Neutrophil (primary cell): ENCODE measurements at regions not wholly inside any gene's neighbourhood (a gene's known extent, or its start where the extent isn't known, plus 50 kb on each side); places are given as distances from the start of the nearest gene placed in this dataset.

Source experiments
- H3K27ac ChIP-seq: fragments of 200-600 bp; sonication (generic); 2 replicates; pipeline ENCODE4 v1.5.1; 2016; ENCODE audit warnings: mild to moderate bottlenecking, moderate library complexity
- H3K27me3 ChIP-seq: fragments of 200-600 bp; sonication (generic); 2 replicates; pipeline ENCODE4 v1.6.0; 2016; ENCODE audit warnings: mild to moderate bottlenecking
- H3K36me3 ChIP-seq: fragments of 200-600 bp; sonication (generic); 2 replicates; pipeline ENCODE4 v1.5.1; 2017
- H3K4me1 ChIP-seq, 2 experiments: fragments of 200-600 bp in 1 of 2; sonication (generic) in 1 of 2; 1 replicate in 1 of 2; 2 replicates in 1 of 2; pipeline versions ENCODE4 v1.5.1 to v1.6.1; 2013 to 2016; ENCODE audit warnings: low read depth in 1 of 2, low read length in 1 of 2, mild to moderate bottlenecking in 1 of 2, moderate library complexity in 1 of 2; ENCODE audit not compliant: control insufficient read depth in 1 of 2, insufficient read depth in 1 of 2
- H3K4me3 ChIP-seq, 2 experiments: fragments of 200-600 bp in 1 of 2; sonication (generic) in 1 of 2; 1 replicate in 1 of 2; 2 replicates in 1 of 2; pipeline ENCODE4 v1.5.1; 2013 to 2016; ENCODE audit warnings: low read depth in 1 of 2, low read length in 1 of 2, mild to moderate bottlenecking in 1 of 2, moderate library complexity in 1 of 2
- H3K9me3 ChIP-seq: fragments of 200-600 bp; sonication (generic); 2 replicates; pipeline ENCODE4 v1.5.1; 2016
- TF ChIP-seq, protein P1 (sequence below): fragments of 200-600 bp; sonication (generic); IDR thresholded peaks from 2 replicates; pipeline ENCODE4 v1.5.1; 2016; ENCODE audit warnings: antibody characterized with exemption

DNA sequence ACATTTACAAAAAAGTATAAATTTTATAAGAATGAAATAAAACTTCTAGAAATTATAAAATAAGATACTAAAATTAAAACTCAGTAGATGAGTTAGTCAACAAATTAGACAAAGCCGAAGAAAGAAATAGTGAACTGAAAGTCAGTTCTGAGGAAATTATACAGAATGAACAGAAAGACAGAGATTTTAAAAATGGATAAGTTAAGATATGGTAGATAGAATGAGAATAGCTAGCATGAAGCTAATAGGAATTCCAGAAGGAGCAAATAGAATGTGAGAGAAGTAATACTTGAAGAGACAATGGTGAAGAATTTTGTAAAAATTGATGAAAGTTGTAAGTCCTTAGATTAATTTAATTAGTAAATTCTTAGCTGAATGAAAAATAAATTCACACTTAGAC, 430.4 kb upstream of the RUNX1 start:
- TF ChIP-seq, protein P1, sequence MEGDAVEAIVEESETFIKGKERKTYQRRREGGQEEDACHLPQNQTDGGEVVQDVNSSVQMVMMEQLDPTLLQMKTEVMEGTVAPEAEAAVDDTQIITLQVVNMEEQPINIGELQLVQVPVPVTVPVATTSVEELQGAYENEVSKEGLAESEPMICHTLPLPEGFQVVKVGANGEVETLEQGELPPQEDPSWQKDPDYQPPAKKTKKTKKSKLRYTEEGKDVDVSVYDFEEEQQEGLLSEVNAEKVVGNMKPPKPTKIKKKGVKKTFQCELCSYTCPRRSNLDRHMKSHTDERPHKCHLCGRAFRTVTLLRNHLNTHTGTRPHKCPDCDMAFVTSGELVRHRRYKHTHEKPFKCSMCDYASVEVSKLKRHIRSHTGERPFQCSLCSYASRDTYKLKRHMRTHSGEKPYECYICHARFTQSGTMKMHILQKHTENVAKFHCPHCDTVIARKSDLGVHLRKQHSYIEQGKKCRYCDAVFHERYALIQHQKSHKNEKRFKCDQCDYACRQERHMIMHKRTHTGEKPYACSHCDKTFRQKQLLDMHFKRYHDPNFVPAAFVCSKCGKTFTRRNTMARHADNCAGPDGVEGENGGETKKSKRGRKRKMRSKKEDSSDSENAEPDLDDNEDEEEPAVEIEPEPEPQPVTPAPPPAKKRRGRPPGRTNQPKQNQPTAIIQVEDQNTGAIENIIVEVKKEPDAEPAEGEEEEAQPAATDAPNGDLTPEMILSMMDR, result no peak
- Histone ChIP-seq H3K27ac (no peak overlapping the region), H3K4me1 (peaks cover 12 to 14% of the 10 kb centered on the region in 2 experiments), H3K4me3 (no peak overlapping the region), H3K9me3 (no peaks in the 10 kb centered on the region), H3K27me3 (no peaks in the 10 kb centered on the region), H3K36me3 (no peaks in the 10 kb centered on the region)

DNA sequence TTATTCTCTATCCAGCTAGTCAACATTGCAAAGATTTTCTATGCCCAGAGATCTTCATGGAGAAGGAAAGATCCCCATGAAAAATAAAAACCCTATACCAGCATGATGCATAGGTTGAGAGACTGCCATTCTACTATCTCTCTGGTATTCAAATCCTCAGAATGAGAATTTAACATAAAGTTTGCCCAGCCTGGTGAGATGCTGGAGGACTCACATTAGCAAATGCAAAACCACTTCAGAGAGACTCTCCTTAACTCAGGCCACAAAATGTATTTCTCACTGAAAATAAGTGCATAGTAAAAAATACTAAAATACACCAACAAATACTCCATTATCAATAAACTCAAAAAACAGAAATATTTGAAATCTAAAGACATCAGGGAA, 430.0 kb upstream of the RUNX1 start:
- TF ChIP-seq, protein P1, result no peak
- H3K4me3 ChIP-seq, result no peak overlapping the region
- no peaks in the 10 kb centered on the region for H3K36me3 ChIP-seq
- no peaks in the 10 kb centered on the region for H3K9me3 ChIP-seq
- H3K27ac ChIP-seq, result no peak overlapping the region
- no peaks in the 10 kb centered on the region for H3K27me3 ChIP-seq
- H3K4me1 ChIP-seq, result peaks cover 12 to 14% of the 10 kb centered on the region in 2 experiments

DNA sequence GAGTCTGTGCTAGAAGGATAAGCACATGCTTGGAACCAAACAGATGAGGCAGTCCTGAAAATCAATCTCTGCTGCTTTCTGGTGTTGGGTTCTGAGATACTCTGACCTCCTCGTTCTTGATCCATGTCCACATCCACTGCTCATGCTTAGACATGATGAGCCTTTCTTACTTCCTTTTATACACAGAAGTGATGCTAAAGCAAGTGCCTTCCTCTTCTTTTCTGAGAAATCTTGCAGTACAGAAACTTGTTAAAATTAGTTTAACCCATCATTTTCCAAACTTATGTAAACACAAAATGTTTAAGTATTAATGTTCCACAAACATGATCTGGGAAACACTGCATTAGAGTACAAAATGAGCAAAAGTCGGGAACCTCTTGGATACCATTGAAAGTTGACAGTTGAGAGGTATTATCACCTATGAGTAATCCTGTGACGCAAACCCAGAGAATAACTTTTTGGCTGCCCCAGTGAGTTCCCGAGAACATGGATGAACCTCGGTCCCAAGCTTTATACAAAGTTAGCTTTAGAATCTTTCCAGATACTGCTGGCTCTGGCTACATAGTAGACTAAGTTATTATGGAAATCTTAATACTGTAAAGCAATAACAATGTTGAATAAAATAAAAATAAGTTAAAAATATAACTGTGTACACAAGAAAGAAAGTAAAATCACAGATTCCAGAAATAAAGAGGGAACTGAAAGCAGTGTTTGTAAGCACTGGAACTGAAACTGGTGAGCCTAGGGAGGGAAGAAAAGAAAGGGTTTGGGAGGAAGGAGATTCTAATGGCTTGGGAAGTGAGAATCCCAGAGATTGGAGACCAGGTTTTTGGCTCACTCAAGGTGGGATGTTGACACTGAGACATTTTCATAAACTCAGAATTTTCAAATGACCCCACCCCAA, 429.3 kb upstream of the RUNX1 start:
- Histone ChIP-seq H3K27me3 (no peaks in the 10 kb centered on the region), H3K27ac (no peak overlapping the region), H3K36me3 (no peaks in the 10 kb centered on the region), H3K4me3 (no peak overlapping the region), H3K9me3 (no peaks in the 10 kb centered on the region), H3K4me1 (peaks cover 12 to 21% of the 10 kb centered on the region in 2 experiments)
- TF ChIP-seq, protein P1, result no peak

DNA sequence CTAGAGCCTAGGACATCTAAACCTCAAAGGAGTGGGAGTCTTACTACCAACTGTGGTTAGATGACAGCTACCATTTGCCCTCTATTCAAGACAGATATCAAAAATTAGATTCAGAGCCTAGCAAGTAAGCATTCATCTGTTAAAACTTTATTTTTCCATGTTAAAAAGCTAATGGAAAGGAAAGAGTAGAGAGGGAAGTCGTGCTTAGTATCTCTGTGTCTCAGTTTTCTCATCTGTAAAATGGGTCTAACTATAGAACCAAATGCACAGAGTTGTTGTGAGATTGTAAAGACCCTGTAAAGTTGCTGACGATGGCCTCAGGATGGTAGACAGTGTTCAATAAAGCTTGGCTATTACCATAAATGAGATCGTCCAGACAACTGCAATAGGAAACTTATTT, 428.5 kb upstream of the RUNX1 start:
- TF ChIP-seq, protein P1, result no peak
- Histone ChIP-seq H3K4me1 (peaks cover 12 to 23% of the 10 kb centered on the region in 2 experiments), H3K9me3 (no peaks in the 10 kb centered on the region), H3K36me3 (no peaks in the 10 kb centered on the region), H3K27ac (no peak overlapping the region), H3K4me3 (no peak overlapping the region), H3K27me3 (no peaks in the 10 kb centered on the region)

DNA sequence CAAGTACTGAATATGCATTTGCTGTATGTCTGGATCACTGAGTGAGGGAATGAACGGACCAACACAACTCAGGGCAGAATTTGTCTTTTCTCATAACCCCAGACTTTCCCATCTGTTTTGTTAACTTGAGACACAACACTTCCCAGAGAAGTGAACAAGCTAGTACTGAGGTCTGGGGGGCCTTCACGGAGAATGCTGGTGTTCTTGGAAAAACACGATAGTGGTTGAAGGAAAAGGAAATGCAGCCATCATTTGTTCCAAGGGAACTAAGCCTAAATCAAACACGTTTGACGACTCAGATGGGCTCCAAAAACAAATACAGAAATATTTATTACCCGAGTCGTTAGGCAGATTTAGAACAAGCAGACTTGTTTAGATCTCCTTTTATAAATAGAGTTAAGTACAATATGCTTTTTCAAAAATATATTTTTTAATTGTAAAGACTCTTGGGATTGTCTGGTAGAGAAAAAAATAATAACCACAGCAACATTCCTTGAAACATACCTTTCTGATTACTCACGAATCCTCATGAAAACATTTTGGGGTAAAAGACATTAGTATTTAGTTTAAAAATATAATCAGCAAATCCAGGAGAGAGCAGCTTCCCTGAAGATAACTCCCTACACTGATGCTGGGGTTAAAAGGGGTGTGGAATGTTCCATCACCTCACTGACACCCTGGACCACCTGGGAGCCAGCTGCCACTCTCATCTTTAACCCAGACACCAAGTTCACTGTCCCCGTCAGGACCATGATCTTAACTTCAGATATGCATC, 427.7 kb upstream of the RUNX1 start:
- H3K36me3 ChIP-seq, result no peaks in the 10 kb centered on the region
- H3K27ac ChIP-seq, result no peak overlapping the region
- TF ChIP-seq, protein P1, result no peak
- peaks cover 12 to 23% of the 10 kb centered on the region in 2 experiments for H3K4me1 ChIP-seq
- no peak overlapping the region for H3K4me3 ChIP-seq
- no peaks in the 10 kb centered on the region for H3K27me3 ChIP-seq
- H3K9me3 ChIP-seq, result no peaks in the 10 kb centered on the region
